ENCODE measurements at regions not wholly inside any gene's neighbourhood (a gene's known extent, or its start where the extent isn't known, plus 50 kb on each side); places are given as distances from the start of the nearest gene placed in this dataset.

DNA sequence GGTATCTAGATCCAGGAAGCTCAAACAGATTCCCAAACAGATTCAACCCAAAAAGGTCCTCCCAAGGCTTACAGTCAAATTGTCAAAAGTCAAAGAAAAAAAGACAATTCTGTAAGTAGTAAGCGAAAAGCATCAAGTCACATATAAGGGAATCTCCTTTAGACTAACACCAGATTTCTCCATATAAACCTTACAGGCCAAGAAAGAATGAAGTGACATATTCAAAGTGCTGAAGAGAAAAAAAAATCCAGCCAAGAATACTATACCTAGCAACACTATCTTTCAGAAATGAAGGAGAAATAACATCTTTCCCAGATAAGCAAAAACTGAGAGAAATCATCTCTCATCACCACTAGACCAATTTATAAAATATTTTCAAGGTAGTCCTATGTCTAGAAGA lies 79.6 kb upstream of the LGR5 start:
- H3K9me3 ChIP-seq (replicated peaks; ENCODE audit: control insufficient read depth, insufficient read depth, low read depth, low read length): 0 out of 2 replicates have a peak, but pooled peaks cover 4% of the 10 kb centered on the region

DNA sequence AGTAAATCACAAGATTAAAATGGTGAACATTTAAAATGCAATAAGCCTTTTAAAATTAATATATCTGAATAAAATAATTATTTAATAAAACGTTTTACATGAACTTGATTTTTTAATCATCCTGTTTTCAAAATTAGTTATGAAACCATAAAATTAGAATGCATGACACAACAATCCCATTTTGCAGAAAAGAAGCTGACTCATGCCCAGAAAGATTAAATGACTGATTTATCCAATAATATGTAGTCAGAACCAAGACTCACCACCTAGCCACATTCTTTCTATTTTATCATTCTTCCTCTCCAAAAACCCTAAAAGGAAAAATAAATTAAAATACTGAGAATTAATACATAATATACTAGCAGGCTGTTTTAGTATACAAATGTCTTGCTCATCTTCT lies 83.0 kb upstream of the LGR5 start:
- intact Hi-C loops (cut with micrococcal nuclease): no loop called here
- Histone ChIP-seq H3K4me2 (ENCODE audit: insufficient read depth, low read length) (no peak overlapping the region), H3K36me3 (ENCODE audit: control insufficient read depth, insufficient read depth, low read length) (no peaks in the 10 kb centered on the region), H3K9me3 (replicated peaks; ENCODE audit: control insufficient read depth, insufficient read depth, low read depth, low read length) (0 out of 2 replicates have a peak, but pooled peaks cover 4% of the 10 kb centered on the region), H3K79me2 (ENCODE audit: control insufficient read depth, insufficient read depth, low read length) (no peaks in the 10 kb centered on the region), H3K9ac (ENCODE audit: insufficient read depth in 1 of 2, low read depth in 2 of 2, low read length in 2 of 2) (no peak overlapping the region), H3K27ac (ENCODE audit: extremely low read depth, low read depth, low read length) (no peak overlapping the region), H2AFZ (ENCODE audit: low read depth, low read length) (no peak overlapping the region), H3K4me1 (replicated peaks in 1 of 2; ENCODE audit: control insufficient read depth in 2 of 2, insufficient read depth in 2 of 2, low read length in 2 of 2) (no peaks in the 10 kb centered on the region), H3K9me1 (ENCODE audit: control insufficient read depth, insufficient read depth, low read length) (no peaks in the 10 kb centered on the region), H3K27me3 (ENCODE audit: control insufficient read depth in 2 of 2, insufficient read depth in 2 of 2, low read length in 2 of 2) (no peaks in the 10 kb centered on the region), H4K20me1 (replicated peaks; ENCODE audit: control insufficient read depth, insufficient read depth, low read length) (no peaks in the 10 kb centered on the region), H3K4me3 (no peak overlapping the region)
- FAIRE-seq: no peak
- in situ Hi-C loops (cut with MboI): no loop called here
- CTCF ChIA-PET (ENCODE audit: low intra/inter-chr PET ratio): no interaction called here
- BruUV-seq (replicated peaks): no TSS peak
- 0% methylated on average over 1 of the region's 1 CpG for WGBS (ENCODE audit: insufficient coverage, low coverage, missing lambda C conversion rate)
- ATAC-seq: no peak
- DNase-seq (ENCODE audit: extremely low read depth in 1 of 4, low spot score in 3 of 4): no peak
- POLR2A ChIA-PET: interaction anchor here (1.5 kb wide), 1 partner anchor 36 kb away, joined by 3 read pairs; no protein-coding TSS in a partner anchor
- TF ChIP-seq SRSF9 (IDR thresholded peaks at IDR 0.05; ENCODE audit: borderline replicate concordance, low read depth, low read length): no peak
- no peak for TF ChIP-seq TAF1 (IDR thresholded peaks at IDR 0.05; ENCODE audit: control insufficient read depth, extremely low read depth, insufficient read depth, low read length, severe bottlenecking)
- no peak for TF ChIP-seq TCF7L2 (IDR thresholded peaks at IDR 0.05; ENCODE audit: low read depth, low read length)
- TF ChIP-seq, protein P1, sequence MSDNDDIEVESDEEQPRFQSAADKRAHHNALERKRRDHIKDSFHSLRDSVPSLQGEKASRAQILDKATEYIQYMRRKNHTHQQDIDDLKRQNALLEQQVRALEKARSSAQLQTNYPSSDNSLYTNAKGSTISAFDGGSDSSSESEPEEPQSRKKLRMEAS (CRISPR knock-in tag; IDR thresholded peaks at IDR 0.05): no peak
- TF ChIP-seq U2AF2 (optimal IDR thresholded peaks at IDR 0.05; ENCODE audit: low read depth, low read length): no peak
- peak; percentile 52; the same call in 1 of the 2 replicates for TF ChIP-seq MAFF (IDR thresholded peaks at IDR 0.05; ENCODE audit: low read length)
- TF ChIP-seq MAFG (tag; conservative IDR thresholded peaks at IDR 0.05): peak; percentile 56; the same call in 1 of the 2 replicates
- no peak for TF ChIP-seq ZNF232 (CRISPR knock-in tag; IDR thresholded peaks at IDR 0.05)
- TF ChIP-seq SAFB (IDR thresholded peaks at IDR 0.05; ENCODE audit: borderline replicate concordance, low read depth, low read length): no peak
- TF ChIP-seq MCM3 (IDR thresholded peaks at IDR 0.05): no peak
- TF ChIP-seq ZNF316 (IDR thresholded peaks at IDR 0.05): peak; percentile 69
- TF ChIP-seq, protein P2, sequence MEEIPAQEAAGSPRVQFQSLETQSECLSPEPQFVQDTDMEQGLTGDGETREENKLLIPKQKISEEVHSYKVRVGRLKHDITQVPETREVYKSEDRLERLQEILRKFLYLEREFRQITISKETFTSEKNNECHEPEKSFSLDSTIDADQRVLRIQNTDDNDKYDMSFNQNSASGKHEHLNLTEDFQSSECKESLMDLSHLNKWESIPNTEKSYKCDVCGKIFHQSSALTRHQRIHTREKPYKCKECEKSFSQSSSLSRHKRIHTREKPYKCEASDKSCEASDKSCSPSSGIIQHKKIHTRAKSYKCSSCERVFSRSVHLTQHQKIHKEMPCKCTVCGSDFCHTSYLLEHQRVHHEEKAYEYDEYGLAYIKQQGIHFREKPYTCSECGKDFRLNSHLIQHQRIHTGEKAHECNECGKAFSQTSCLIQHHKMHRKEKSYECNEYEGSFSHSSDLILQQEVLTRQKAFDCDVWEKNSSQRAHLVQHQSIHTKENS (CRISPR knock-in tag; IDR thresholded peaks at IDR 0.05): no peak
- TF ChIP-seq NEUROD1 (IDR thresholded peaks at IDR 0.05; ENCODE audit: borderline replicate concordance, low read depth, low read length, partially characterized antibody): no peak
- no peak for TF ChIP-seq FOXJ3 (CRISPR knock-in tag; IDR thresholded peaks at IDR 0.05)
- peak; percentile 19; the same call in 1 of the 2 replicates for TF ChIP-seq MAFK (IDR thresholded peaks at IDR 0.05; ENCODE audit: low read length)
- TF ChIP-seq ZNF785 (CRISPR knock-in tag; IDR thresholded peaks at IDR 0.05): no peak
- peak; percentile 66 for TF ChIP-seq NFE2 (IDR thresholded peaks at IDR 0.05; ENCODE audit: low read depth)

More for the DNA sequence above, 79.6 kb upstream of the LGR5 start:
- H3K4me1 ChIP-seq (replicated peaks in 1 of 2; ENCODE audit: control insufficient read depth in 2 of 2, insufficient read depth in 2 of 2, low read length in 2 of 2): no peaks in the 10 kb centered on the region
- FAIRE-seq (no peak), ATAC-seq (no peak), DNase-seq (ENCODE audit: extremely low read depth in 1 of 4, low spot score in 3 of 4) (no peak)
- H3K9me1 ChIP-seq (ENCODE audit: control insufficient read depth, insufficient read depth, low read length): no peaks in the 10 kb centered on the region
- H2AFZ ChIP-seq (ENCODE audit: low read depth, low read length): no peak overlapping the region
- no peak overlapping the region for H3K4me3 ChIP-seq
- BruUV-seq (replicated peaks): no TSS peak
- no peak overlapping the region for H3K27ac ChIP-seq (ENCODE audit: extremely low read depth, low read depth, low read length)
- H3K79me2 ChIP-seq (ENCODE audit: control insufficient read depth, insufficient read depth, low read length): no peaks in the 10 kb centered on the region
- no peaks in the 10 kb centered on the region for H4K20me1 ChIP-seq (replicated peaks; ENCODE audit: control insufficient read depth, insufficient read depth, low read length)
- H3K36me3 ChIP-seq (ENCODE audit: control insufficient read depth, insufficient read depth, low read length): no peaks in the 10 kb centered on the region
- no peak overlapping the region for H3K9ac ChIP-seq (ENCODE audit: insufficient read depth in 1 of 2, low read depth in 2 of 2, low read length in 2 of 2)
- intact Hi-C loops (cut with micrococcal nuclease): no loop called here
- H3K4me2 ChIP-seq (ENCODE audit: insufficient read depth, low read length): no peak overlapping the region
- TF ChIP-seq CCNT2 (IDR thresholded peaks at IDR 0.05; ENCODE audit: borderline replicate concordance, extremely low read depth, insufficient read length, low read depth, low read length): no peak
- peak; percentile 71; the same call in 1 of the 2 replicates for TF ChIP-seq TRIM28 (IDR thresholded peaks at IDR 0.05)
- POLR2A ChIA-PET: no interaction called here
- CTCF ChIA-PET (ENCODE audit: low intra/inter-chr PET ratio): no interaction called here
- WGBS (ENCODE audit: insufficient coverage, low coverage, missing lambda C conversion rate): 72% methylated on average over 1 of the region's 1 CpG
- H3K27me3 ChIP-seq (ENCODE audit: control insufficient read depth in 2 of 2, insufficient read depth in 2 of 2, low read length in 2 of 2): no peaks in the 10 kb centered on the region
- in situ Hi-C loops (cut with MboI): no loop called here
